SK-N-SH (cell line): ENCODE measurements at regions not wholly inside any gene's neighbourhood (a gene's known extent, or its start where the extent isn't known, plus 50 kb on each side); places are given as distances from the start of the nearest gene placed in this dataset.

ENCODE experiments used
- GABPA ChIP-seq: IDR thresholded peaks from 2 replicates; pipeline ENCODE4 v1.4.0; 2012; ENCODE audit warnings: low read depth, mild to moderate bottlenecking
- TF ChIP-seq, protein P1 (sequence below): fragments of 200-600 bp; sonication (generic); IDR thresholded peaks from 2 replicates; pipeline ENCODE4 v1.6.1; 2017; ENCODE audit warnings: antibody characterized with exemption, mild to moderate bottlenecking, moderate library complexity
- TF ChIP-seq, protein P2 (sequence below): fragments of 150-350 bp; IDR thresholded peaks from 2 replicates; pipeline ENCODE4 v1.6.1; 2017; ENCODE audit warnings: antibody characterized with exemption, low read length, low read depth, borderline replicate concordance
- TF ChIP-seq, protein P3 (sequence below): IDR thresholded peaks from 2 replicates; pipeline ENCODE4; 2012

DNA sequence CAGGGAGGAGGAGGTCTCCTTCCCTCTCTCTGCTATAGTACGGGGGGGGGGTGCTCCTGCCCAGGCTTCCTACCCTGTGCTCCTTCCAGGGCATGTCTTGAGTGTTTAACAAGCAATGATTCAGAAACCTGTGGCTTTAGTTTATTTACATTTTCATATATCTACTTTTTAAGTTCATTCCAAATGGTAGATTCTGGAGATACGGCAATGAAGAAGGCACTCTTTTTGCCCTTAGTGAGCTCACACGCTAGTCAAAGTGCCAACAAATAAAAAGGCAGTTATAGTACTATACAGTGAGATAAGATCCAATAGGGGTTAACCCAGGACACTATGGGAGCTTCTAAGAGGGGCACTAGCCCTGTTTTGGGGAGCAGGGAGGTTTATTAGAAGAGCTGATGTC, 169.3 kb upstream of the CACNA1E start:
- TF ChIP-seq GABPA = no peak
- TF ChIP-seq, protein P1, sequence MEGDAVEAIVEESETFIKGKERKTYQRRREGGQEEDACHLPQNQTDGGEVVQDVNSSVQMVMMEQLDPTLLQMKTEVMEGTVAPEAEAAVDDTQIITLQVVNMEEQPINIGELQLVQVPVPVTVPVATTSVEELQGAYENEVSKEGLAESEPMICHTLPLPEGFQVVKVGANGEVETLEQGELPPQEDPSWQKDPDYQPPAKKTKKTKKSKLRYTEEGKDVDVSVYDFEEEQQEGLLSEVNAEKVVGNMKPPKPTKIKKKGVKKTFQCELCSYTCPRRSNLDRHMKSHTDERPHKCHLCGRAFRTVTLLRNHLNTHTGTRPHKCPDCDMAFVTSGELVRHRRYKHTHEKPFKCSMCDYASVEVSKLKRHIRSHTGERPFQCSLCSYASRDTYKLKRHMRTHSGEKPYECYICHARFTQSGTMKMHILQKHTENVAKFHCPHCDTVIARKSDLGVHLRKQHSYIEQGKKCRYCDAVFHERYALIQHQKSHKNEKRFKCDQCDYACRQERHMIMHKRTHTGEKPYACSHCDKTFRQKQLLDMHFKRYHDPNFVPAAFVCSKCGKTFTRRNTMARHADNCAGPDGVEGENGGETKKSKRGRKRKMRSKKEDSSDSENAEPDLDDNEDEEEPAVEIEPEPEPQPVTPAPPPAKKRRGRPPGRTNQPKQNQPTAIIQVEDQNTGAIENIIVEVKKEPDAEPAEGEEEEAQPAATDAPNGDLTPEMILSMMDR = no peak
- TF ChIP-seq, protein P2, sequence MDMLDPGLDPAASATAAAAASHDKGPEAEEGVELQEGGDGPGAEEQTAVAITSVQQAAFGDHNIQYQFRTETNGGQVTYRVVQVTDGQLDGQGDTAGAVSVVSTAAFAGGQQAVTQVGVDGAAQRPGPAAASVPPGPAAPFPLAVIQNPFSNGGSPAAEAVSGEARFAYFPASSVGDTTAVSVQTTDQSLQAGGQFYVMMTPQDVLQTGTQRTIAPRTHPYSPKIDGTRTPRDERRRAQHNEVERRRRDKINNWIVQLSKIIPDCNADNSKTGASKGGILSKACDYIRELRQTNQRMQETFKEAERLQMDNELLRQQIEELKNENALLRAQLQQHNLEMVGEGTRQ = no peak
- TF ChIP-seq, protein P3, sequence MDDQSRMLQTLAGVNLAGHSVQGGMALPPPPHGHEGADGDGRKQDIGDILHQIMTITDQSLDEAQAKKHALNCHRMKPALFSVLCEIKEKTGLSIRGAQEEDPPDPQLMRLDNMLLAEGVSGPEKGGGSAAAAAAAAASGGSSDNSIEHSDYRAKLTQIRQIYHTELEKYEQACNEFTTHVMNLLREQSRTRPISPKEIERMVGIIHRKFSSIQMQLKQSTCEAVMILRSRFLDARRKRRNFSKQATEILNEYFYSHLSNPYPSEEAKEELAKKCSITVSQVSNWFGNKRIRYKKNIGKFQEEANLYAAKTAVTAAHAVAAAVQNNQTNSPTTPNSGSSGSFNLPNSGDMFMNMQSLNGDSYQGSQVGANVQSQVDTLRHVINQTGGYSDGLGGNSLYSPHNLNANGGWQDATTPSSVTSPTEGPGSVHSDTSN = no peak
